OCI-LY1 (cell line): ENCODE measurements at regions not wholly inside any gene's neighbourhood (a gene's known extent, or its start where the extent isn't known, plus 50 kb on each side); places are given as distances from the start of the nearest gene placed in this dataset.

Source experiments
- EZH2 ChIP-seq: fragments of 200-600 bp; sonication (generic), shearing (Covaris generic); IDR thresholded peaks from 2 replicates; pipeline ENCODE4 v1.8.0; 2017; ENCODE audit warnings: borderline replicate concordance, mixed run types, mild to moderate bottlenecking, antibody characterized with exemption, low read length, moderate library complexity, mixed read lengths
- TF ChIP-seq, protein P1 (sequence below): fragments of 200-600 bp; sonication (generic), shearing (Covaris generic); IDR thresholded peaks from 2 replicates; pipeline ENCODE4 v1.5.1; 2017; ENCODE audit warnings: mild to moderate bottlenecking, antibody characterized with exemption, low read length, moderate library complexity, mixed read lengths

DNA sequence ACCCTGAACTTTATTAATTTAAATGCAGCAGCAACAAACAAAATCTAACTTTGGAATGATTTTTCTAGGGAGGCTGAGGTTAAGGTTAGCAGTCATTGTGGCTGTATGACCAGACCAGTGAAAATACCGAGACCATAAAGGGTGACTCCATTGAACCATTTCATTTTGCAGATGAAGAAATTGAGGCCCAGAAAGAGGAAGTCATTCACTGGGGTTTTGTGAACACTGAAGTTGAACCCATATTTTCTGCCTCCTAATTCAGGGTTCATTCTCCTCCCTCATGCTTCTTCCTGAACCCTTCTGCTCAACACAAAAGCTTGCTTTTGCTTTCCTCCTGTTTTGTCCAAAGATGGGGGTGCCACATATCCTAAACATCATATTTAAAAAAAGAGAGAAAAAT is 65.8 kb upstream of the PLCL2 start:
- TF ChIP-seq, protein P1, sequence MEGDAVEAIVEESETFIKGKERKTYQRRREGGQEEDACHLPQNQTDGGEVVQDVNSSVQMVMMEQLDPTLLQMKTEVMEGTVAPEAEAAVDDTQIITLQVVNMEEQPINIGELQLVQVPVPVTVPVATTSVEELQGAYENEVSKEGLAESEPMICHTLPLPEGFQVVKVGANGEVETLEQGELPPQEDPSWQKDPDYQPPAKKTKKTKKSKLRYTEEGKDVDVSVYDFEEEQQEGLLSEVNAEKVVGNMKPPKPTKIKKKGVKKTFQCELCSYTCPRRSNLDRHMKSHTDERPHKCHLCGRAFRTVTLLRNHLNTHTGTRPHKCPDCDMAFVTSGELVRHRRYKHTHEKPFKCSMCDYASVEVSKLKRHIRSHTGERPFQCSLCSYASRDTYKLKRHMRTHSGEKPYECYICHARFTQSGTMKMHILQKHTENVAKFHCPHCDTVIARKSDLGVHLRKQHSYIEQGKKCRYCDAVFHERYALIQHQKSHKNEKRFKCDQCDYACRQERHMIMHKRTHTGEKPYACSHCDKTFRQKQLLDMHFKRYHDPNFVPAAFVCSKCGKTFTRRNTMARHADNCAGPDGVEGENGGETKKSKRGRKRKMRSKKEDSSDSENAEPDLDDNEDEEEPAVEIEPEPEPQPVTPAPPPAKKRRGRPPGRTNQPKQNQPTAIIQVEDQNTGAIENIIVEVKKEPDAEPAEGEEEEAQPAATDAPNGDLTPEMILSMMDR: no peak
- no peak for TF ChIP-seq EZH2
